HTR-8/SVneo (cell line): ENCODE measurements at regions not wholly inside any gene's neighbourhood (a gene's known extent, or its start where the extent isn't known, plus 50 kb on each side); places are given as distances from the start of the nearest gene placed in this dataset.

Experiments
- DNase-seq: peaks from one replicate; pipeline ENCODE4 v3.0.0; 2011; ENCODE audit warnings: low spot score, mixed read lengths; ENCODE audit not compliant: insufficient read length
- FAIRE-seq: peaks from 2 replicates; lab custom pipeline; 2011; peaks lifted over from hg19 to GRCh38; lab: Jason Lieb, UNC

DNA sequence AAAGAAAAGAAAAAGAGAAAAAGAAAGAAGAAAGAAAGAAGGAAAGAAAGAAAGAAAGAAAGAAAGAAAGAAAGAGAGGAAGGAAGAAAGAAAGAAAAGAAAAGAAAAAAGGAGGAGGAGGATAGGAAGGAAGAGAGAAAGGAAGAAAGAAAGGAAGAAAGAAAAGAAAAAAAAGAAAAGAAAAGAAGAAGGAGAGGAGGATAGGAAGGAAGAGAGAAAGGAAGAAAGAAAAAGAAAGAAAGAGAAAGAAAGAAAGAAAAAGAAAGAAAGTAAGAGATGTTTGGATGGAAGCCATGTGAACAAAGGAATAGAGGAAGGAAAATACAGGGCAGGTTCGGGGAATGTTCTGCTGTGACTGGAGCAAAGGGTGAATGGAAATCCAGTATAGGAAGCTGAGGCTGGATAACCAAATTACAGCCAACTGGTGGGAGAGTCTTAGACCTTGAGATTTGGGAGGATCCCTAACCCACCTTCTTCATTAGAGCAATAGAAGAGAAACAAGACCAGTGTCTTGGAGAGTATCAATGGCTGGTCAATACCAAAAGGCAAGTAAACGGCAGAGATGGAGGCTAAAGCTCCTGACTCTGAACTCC, 94.9 kb downstream of the RASSF10 start:
- DNase-seq = no peak
- no peak for FAIRE-seq

DNA sequence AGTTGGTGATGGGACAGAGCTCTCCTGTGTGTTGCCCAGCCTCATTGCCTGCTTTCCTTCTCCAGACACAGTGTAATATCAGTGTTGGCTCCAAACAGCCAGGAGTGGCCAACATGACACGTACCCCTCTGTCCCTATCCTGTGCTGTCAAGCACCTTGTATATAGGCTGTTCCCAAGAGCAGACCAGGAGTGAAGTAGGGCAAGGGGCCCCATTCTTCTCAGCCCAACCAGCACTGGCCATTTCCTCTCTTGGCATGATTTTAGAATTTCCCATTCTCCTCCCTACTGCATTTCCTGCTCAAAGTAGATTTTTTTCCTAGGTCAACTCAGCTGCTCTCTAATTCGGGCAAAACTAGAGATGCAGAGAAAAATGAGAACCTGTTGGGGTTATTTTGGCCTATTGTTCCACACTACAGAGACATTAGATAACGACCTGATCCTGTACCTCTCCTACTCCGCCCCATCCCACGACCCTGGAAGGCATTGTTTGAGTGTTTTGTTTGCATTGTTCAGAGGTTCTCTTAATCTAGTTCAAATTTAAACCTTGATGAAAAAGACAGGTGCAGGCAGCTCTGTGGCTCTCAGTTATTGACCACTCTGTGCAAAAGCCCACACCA, 95.6 kb downstream of the RASSF10 start:
- FAIRE-seq (no peak), DNase-seq (no peak)

DNA sequence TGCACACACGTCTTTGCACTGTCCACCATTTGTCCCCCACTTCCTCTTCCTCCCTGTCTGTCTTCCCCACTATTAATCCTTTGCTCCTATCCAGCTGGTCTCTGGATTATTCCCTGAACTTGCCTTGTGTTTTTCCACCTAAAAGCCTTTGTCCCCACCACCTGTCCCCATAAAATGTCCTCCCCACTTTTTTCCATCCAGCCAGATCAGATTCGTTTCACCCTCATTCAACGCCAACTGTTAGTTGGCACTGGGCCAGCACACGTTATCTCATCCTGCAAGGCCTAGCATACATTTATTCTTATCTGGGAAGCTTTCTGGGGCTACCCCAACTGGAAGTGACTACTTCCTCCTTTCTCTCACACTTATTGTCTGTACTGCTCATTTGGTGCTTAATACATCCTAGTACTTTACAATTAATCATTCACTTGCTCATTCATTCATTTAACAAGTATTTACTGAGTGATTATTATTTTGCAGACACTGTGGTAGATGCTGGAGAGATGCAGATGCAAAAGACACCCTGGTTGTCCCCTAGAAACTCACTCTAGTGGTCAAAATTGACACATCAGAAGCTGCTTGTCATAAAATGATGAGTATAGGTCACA, 96.2 kb downstream of the RASSF10 start:
- FAIRE-seq = no peak
- DNase-seq = no peak

DNA sequence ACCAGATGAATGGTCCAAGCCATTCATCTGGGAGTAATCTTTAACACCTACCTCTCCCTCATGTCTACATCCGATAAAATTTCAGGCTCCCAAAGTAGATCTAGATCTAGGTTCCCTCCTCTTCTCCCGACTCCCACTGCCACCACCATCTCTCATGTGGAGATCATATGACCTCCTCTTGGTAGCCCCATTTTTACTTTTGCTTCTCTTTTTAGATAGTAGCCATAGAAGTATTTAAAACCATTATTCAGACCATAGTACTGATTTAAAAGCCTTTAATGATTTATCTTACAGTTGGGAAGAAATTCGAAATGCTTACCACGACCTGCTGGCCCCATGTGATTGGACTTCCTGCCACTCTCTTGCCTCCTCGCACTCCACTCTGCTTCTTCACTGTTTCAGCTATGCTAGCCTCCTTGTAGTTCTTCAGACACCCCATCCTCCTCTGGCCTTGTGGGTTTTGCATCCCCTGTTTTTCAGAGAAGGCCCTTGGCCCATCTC, 98.5 kb downstream of the RASSF10 start:
- FAIRE-seq = no peak

DNA sequence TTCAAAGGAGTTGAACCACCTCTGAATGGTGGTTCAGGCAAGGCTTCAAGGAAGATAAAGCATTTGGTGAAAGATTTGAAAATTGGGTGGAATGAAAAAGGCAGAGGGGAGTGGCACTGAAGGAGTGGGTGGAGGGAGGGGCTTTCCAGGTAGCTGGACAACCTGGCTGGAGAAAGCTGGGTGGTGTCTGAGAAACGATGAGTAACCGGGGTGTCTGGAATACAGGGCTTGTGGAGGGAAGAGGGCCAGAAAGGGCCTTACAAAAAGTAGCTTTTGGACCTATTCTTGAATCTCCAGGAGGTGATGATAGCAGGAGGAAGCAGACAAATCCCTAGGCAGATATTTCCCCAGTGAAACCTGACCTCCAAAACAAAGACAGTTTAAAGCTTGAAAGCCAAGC, 99.3 kb downstream of the RASSF10 start:
- FAIRE-seq (no peak), DNase-seq (no peak)

More for the DNA sequence above, 98.5 kb downstream of the RASSF10 start:
- DNase-seq = no peak

DNA sequence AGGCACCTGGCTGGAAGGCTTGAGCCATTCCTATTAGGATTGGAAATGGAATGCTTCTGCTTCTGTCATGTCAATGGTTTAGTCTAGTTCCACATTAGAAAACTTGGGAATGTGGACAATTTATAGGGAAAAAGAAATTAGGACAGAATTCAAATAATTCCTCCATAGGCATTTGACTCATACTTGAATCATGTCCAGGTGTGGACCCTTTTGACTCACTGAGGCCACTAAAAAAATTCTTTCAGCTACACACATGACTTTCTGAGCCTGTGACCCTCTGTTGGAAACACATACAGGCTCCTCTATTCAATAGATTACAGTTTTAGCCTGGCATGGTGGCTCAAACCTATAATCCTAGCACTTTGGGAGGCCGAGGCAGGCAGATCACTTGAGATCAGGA, 100.5 kb downstream of the RASSF10 start:
- FAIRE-seq = no peak

DNA sequence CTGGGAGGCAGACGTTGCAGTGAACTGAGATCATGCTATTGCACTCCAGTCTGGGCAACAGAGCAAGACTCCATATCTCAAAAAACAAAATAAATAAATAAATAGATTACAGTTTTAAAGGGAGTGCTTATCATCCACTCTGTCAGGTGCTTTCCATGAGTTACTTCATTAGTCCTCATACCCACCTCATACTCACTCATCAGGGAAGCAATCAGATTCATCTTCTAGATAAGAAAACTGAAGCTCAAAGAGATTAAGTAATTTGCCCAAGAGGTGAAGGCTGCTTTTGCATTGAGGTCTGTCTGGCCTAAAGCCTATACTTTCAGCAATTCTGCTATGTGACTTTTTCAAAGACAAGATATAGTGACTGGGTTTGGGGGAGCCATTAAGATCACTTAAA, 101.0 kb downstream of the RASSF10 start:
- FAIRE-seq = no peak
- DNase-seq = no peak

More for the DNA sequence above, 100.5 kb downstream of the RASSF10 start:
- DNase-seq = no peak

DNA sequence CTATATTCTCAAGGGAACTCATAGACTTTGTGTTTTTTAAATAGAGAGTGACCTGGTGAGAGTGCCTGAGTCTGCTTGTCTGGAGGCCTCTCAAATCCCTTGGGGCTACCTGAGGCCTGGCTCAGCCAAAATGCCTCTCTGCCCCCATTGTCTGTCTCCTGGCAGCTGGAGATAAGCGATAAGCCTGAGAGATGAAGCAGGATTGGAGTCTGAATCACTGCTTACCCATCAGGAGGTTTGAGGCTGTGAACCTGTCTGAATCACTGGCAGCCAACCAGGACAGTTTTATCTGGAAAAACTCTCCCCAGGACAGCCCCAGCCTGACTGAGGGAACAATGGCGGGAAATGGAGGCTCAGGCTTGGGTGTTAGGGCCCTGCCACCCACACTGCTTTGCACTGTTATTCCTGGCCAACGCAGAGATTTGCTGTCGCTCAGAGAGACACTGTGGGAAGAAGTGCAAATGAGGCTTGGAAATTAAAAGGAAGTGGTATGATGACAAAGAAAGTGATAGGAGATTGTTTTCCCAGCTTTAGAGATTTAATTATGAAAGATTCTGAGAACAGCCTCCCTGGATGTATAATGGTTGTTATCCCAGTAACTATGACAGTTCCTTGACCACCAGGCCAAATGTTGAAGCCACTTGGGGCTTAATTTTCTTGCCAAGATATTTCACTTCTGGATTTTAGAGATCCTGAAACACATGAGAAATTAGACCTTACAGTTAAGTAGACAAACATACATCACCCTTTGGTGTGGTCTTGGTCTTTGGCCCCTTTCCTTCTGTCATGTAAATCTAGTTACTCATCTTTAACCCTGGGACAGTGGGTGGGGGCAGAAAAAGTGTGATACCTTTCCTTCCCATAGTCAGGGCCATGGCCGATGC, 102.1 kb downstream of the RASSF10 start:
- DNase-seq = peak; percentile 34
- peak; percentile 4 for FAIRE-seq

DNA sequence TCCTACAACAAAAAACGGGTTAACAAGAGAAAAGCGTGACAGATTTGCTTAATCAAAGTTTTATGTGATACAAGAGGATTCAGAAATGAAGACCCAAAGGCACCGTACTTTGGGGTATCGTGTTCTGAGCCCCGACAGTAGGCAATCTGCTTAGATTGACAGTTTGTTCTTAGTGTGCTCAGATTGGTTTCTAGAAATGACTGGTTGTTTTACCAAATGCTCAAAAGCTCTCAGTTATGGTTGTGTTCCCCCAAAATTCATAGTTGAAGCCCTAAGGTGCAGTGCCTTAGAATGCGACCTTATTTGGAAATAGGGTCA, 102.7 kb downstream of the RASSF10 start:
- FAIRE-seq (no peak), DNase-seq (no peak)

DNA sequence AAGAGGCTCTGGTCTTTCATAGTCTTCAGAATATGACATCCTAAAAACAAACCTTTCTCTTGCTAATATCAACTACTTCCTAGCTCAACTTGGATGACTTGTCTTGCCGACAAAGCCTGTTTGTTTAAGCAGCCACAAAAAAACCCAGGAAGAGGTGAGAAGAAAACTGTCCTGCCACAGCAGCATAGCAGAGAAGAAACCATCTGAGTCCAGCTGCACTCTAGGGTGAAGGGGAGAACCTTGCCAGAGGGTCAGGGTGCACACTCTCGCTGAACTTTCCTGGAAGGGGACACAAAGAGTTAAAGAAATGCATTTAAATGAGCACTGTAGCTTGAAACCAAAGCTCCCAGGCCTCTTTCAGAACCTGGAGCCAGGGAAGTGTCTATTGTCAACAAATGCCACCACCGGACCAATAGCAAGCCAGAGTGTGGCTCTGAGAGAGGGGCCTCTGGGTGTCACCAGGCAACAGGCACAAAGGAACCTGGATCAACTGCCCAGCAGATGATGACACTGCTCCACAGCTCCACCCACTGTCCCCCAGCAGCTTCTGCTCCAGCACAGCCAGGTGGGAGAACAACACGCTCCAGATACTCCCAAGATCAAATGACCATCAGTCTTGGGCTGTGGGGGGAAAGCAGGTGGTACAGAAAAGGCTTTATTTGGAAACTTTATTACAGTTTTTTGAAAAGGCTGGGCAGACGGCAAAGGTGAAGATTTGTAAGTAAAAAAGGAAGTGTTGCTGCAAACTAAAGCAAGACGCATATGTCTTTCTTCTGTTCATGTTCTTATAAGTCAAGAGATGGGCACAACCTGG, 105.7 kb downstream of the RASSF10 start:
- peak; percentile 29 for DNase-seq
- no peak for FAIRE-seq

DNA sequence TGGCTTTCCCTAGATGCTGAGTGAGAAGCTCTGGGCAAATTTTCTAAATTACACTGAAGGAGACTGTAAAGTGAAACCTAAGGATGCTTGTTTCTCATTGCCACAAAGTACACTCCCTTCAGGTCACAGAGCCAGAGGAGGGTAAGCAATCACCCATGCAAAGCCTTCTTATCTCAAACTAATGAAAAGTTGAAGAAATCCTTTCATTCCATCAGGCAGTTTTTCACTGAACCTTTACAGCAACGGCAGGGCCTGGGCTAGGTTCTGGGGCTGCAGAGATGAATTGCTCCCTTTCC, 106.2 kb downstream of the RASSF10 start:
- FAIRE-seq (no peak), DNase-seq (no peak)

DNA sequence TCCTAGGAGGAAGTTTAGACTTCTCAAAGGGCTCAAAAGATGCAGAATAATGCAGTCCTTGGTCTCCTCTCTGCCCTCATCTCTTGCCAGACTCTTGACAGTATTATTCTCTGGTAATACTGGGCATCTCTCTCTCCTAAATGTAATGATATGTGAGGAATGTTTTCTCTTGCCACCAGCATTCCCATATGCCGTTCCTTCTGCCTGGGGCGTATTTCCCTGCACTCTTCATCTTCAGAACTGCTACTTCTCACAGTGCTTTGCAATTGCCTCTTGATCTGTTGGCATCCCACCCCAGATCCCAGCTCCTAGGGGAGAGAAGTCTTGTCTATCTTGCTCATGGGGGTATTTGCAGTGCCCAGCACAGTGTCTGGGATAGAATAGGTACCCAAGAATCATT, 107.4 kb downstream of the RASSF10 start:
- no peak for FAIRE-seq
- DNase-seq = no peak

DNA sequence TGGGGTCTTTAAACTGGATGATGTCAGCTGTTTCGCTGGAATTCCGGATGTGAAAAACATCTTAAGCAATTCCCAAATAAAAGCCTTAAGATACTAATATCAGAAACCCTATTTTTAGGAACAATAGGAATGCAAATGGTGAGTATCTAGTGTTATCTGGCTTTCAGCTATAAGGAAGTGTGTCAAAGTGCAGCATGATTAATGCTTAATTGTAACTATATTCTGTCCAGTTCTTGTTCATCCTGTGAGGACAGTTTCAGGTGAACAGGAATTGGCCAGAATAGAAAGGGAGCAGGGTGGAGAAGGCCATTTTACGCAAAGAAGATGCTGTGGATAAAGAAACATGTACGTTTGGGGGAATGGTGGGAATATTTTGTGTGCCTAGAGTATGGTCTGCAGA, 108.2 kb downstream of the RASSF10 start:
- FAIRE-seq (no peak), DNase-seq (no peak)

DNA sequence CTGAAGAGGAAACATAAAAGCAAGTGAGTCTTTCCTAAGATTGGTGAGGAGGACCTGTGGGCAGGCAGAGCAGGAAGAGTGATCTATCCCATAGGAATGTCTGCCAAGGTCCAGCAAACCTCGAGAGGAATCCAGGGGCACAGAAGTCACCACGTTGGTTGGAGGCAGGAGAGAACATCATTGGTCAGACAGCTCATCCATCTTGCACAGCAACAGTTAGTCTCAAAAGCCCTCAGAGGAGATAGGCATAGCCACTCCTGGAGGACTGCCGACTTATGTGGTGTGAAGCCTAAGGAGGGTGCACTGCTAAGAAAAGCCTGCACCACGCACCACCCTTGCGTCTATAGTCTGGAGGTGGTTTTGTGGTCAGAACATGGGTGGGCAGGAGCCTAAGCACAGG, 109.1 kb downstream of the RASSF10 start:
- DNase-seq (peak; percentile 86), FAIRE-seq (peak; percentile 97)

DNA sequence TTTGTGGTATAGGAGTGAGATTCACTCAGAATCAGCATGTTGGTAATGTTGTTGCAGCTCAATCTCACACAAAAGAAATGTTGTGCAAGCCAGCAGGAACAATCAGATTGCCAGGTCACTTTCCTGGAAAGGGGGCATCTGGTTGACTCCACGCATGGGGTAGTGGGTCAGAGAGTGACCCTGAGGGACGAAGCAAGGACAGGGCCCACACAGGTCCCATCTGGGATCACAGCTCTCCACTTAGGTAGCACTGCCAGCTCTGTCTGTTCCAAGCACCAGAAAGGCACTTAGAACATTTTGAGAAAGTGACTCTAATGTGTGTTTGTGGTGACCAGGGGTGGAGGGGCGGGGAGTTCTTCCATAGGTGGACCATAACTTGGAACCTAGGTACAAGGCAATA, 109.5 kb downstream of the RASSF10 start:
- FAIRE-seq (no peak), DNase-seq (no peak)

DNA sequence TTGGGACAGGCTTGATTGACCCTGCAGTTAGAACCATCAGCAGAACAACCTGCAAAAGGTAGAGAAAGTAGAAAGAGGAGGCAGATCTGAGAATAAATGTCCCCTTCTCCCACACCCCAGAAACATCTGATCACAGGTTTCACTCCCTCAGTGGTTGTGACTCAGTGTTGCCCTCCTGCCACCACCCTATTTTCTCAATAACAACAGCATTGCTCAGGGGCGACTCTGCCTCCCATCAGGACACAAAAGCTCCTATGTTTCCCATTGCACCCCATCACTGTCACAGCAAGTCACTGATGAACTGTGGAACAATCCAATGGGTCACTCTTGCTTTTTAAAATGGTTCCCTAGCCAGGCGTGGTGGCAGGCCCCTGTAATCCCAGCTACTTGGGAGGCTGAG, 110.2 kb downstream of the RASSF10 start:
- FAIRE-seq (no peak), DNase-seq (no peak)

DNA sequence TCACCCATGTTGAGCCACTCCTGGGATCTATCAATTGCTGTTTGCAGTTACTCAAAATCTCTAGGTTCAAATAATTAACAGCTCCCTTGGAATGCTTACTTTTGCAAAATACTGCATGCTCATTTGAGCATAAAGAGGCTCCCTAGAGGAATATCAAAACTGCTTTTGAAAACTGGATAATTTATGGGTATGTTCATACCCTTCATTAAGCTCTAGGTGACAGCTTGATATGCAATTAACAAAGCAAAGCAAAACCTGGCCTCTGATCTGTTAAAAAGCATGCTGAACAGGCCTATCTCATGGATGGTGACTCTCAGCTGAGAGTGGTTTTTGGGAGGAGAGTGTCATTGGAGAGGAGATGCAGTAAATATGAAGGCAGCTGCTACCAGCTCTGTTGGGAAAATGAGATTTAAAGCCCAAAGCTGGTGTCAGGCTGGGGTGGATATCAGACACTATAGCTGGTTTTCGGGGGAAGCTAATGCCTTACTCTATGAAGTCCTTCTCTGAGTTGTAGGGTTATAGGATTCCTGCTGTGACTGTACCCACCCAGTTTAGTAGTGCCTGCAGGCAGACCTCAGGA, 110.9 kb downstream of the RASSF10 start:
- FAIRE-seq (no peak), DNase-seq (no peak)

DNA sequence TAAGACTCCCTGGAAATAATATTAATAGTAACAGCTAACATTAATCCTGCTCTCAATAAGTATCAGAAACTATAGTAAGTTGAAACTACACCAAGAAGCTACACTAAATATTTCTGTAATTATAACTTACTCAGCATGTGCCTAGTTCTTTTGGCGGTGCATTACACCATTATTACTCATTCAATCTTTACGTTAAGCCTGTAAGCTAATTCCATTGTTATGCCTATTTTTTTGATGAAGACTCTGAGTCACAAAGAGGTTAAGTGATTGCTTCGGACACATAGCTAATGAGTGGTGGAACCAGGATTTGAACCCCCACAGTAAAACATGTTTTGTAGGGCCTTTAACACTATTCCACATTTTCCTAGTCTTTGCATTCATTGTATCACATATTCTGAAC, 111.6 kb downstream of the RASSF10 start:
- FAIRE-seq (no peak), DNase-seq (no peak)

DNA sequence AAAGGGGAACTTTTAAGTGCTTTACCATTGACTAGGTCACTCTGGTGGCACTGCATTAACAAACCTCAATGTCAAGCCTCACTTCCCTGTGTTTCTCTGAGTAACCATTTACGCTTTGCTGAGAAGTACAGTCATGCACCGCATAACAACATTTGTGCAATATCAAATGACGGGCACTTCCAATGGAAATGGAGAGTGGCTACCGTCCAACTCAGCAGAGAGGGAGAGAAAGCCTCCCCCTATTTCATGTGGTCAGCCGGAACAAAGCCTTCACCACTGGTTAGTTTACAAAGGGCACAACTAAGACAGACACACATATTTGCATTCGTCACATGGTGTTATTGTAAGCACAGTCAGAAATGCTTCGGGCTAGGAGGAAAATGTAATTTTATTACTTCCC, 117.3 kb downstream of the RASSF10 start:
- FAIRE-seq (peak; percentile 92), DNase-seq (peak; percentile 49)

DNA sequence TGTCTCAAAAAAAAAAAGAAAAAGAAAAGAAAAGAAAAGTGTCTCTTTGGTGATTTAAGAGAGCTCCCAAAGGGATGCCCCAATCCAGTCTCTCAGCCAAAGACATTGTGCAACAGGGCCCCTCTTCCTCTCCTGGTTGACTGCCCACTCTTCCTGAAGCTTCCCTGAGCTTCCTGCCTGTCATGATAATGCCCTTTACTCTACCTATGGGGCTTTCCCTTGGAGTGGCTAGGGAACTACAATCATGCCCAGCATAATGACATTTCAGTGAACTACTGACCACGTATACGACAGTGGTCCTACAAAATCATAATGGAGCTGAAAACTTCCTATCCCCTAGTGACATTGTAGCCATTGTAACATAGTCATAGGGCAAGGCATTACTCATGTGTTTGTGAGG, 118.0 kb downstream of the RASSF10 start:
- DNase-seq (no peak), FAIRE-seq (no peak)
